HCT116 (cell line): ENCODE measurements at regions not wholly inside any gene's neighbourhood (a gene's known extent, or its start where the extent isn't known, plus 50 kb on each side); places are given as distances from the start of the nearest gene placed in this dataset.
"Not testable (repeated sequence)": the region's sequence is repeated elsewhere in the genome, so short reads cannot be mapped to it uniquely, and the experiment has no call there.

ENCODE experiments used
- ATAC-seq: fragments of 200-7000 bp; cut with Tn5 transposase; 2 replicates; pipeline ENCODE4 v1.9.1; 2020; ENCODE audit warnings: mild to moderate bottlenecking, moderate library complexity
- BruUV-seq: library from RNA; stranded (reverse); fragments of 400-500 nt; replicated peaks from 2 replicates; lab custom pipeline; 2021; lab: Mats Ljungman, UMichigan
- CTCF ChIA-PET: fragments of 300-600 bp; sonication (Branson Sonifier 250); formaldehyde crosslinking; loops from one replicate; lab custom pipeline; 2021; ENCODE audit warnings: antibody characterized with exemption; lab: Charles Lee
- POLR2A ChIA-PET: fragments of 300-600, 350-600 bp; sonication (Branson Sonifier 250); formaldehyde crosslinking; loops from one replicate; lab custom pipeline; 2021; ENCODE audit warnings: antibody characterized with exemption; lab: Charles Lee
- RAD21 ChIA-PET, 2 experiments: fragments of 300-600 bp; sonication (Branson Sonifier 250); formaldehyde crosslinking; loops; one replicate each; lab custom pipeline; 2023; ENCODE audit warnings: low total read pairs in 2 of 2; ENCODE audit not compliant: uncharacterized antibody in 2 of 2, unreplicated experiment in 2 of 2, low non-redundant PET in 1 of 2; lab: Charles Lee
- DNase-seq: peaks from one replicate; pipeline ENCODE4 v3.0.0-alpha.2; 2010; ENCODE audit warnings: low read depth, low spot score
- H2AFZ ChIP-seq: fragments of 200-600 bp; shearing (Covaris generic), sonication (generic); 2 replicates; pipeline ENCODE4 v1.6.1; 2017; ENCODE audit warnings: low read depth, mixed run types, mixed read lengths, antibody characterized with exemption, low read length; ENCODE audit not compliant: poor library complexity, severe bottlenecking
- H3K27ac ChIP-seq: 2 replicates; pipeline ENCODE4 v1.5.1; 2012; ENCODE audit warnings: low read depth, low read length
- H3K27me3 ChIP-seq: fragments of 200-600 bp; sonication (generic); 2 replicates; pipeline ENCODE4 v1.6.1; 2016; ENCODE audit warnings: mixed run types, low read length, mixed read lengths; ENCODE audit not compliant: insufficient read depth
- H3K36me3 ChIP-seq, 2 experiments: fragments of 200-500 bp in 1 of 2; fragments of 200-600 bp in 1 of 2; sonication (Bioruptor generic) in 1 of 2; sonication (generic) in 1 of 2; 2 replicates each; pipeline versions ENCODE4 v1.5.1 to v1.6.1; 2014 to 2016; ENCODE audit warnings: low read length in 2 of 2, inconsistent platforms in 1 of 2, mixed read lengths in 1 of 2, mixed run types in 1 of 2; ENCODE audit not compliant: insufficient read depth in 2 of 2, control insufficient read depth in 1 of 2
- H3K4me1 ChIP-seq, 2 experiments: fragments of 200-600 bp in 1 of 2; sonication (generic) in 1 of 2; 2 replicates each; pipeline versions ENCODE4 v1.5.1 to v1.6.1; 2012 to 2017; ENCODE audit warnings: low read length in 2 of 2, inconsistent platforms in 1 of 2, mild to moderate bottlenecking in 1 of 2, mixed read lengths in 1 of 2, mixed run types in 1 of 2, moderate library complexity in 1 of 2; ENCODE audit not compliant: insufficient read depth in 2 of 2, control insufficient read depth in 1 of 2
- H3K4me2 ChIP-seq: fragments of 200-600 bp; sonication (generic); 2 replicates; pipeline ENCODE4 v1.6.1; 2017; ENCODE audit warnings: mixed run types, low read length, mixed read lengths
- H3K4me3 ChIP-seq, 2 experiments: fragments of 200-600 bp in 1 of 2; sonication (generic) in 1 of 2; replicated peaks in 1 of 2; 2 replicates each; pipeline ENCODE4 v1.5.1; 2011 to 2016; ENCODE audit warnings: low read length in 2 of 2, control low read depth in 1 of 2, low read depth in 1 of 2, mild to moderate bottlenecking in 1 of 2, mixed read lengths in 1 of 2, mixed run types in 1 of 2
- H3K79me2 ChIP-seq: fragments of 200-600 bp; sonication (generic); 2 replicates; pipeline ENCODE4 v1.6.1; 2017; ENCODE audit warnings: mild to moderate bottlenecking, mixed run types, low read length, moderate library complexity, mixed read lengths; ENCODE audit not compliant: insufficient read depth
- H3K9ac ChIP-seq: fragments of 200-600 bp; sonication (generic); 2 replicates; pipeline ENCODE4 v1.6.1; 2016; ENCODE audit warnings: low read length, mixed read lengths
- H3K9me2 ChIP-seq: fragments of 200-600 bp; sonication (generic), shearing (Covaris generic); 2 replicates; pipeline ENCODE4 v1.6.1; 2017; ENCODE audit warnings: mixed run types, mild to moderate bottlenecking, moderate library complexity; ENCODE audit not compliant: insufficient read depth
- H3K9me3 ChIP-seq, 2 experiments: fragments of 200-500 bp in 1 of 2; fragments of 200-600 bp in 1 of 2; sonication (Bioruptor generic) in 1 of 2; sonication (generic) in 1 of 2; 2 replicates each; pipeline ENCODE4 v1.6.1; 2014 to 2017; ENCODE audit warnings: low read length in 2 of 2, mixed read lengths in 2 of 2, inconsistent platforms in 1 of 2, low read depth in 1 of 2, mild to moderate bottlenecking in 1 of 2, mixed run types in 1 of 2, moderate library complexity in 1 of 2; ENCODE audit not compliant: control insufficient read depth in 1 of 2, insufficient read depth in 1 of 2
- H4K20me1 ChIP-seq: fragments of 200-600 bp; sonication (generic), shearing (Covaris generic); 2 replicates; pipeline ENCODE4 v1.6.1; 2017; ENCODE audit warnings: mixed run types, mild to moderate bottlenecking, moderate library complexity; ENCODE audit not compliant: insufficient read depth
- ZNF274 ChIP-seq: fragments of 200-500 bp; sonication (Bioruptor generic); IDR thresholded peaks from 2 replicates; pipeline ENCODE4 v1.6.1; 2014; ENCODE audit warnings: mild to moderate bottlenecking, low read depth, low read length, inconsistent platforms
- intact Hi-C: fragments of 100-400 bp; cut with micrococcal nuclease; formaldehyde crosslinking; loops from 2 replicates; pipeline ENCODE4 v1.10.0; 2022

- Histone ChIP-seq H2AFZ (no peak overlapping the region), H3K9me2 (no peaks in the 10 kb centered on the region), H3K27ac (no peak overlapping the region), H3K4me1 (no peaks in the 10 kb centered on the region), H3K36me3 (no peaks in the 10 kb centered on the region), H3K79me2 (no peaks in the 10 kb centered on the region), H3K4me2 (no peak overlapping the region), H3K9me3 (no peaks in the 10 kb centered on the region), H4K20me1 (no peaks in the 10 kb centered on the region), H3K27me3 (no peaks in the 10 kb centered on the region), H3K4me3 (no peak overlapping the region), H3K9ac (no peak overlapping the region)
- no peak for ATAC-seq
- ChIA-PET RAD21 (no interaction called here), CTCF (no interaction called here), POLR2A (no interaction called here)
- TF ChIP-seq ZNF274 = no peak
- intact Hi-C loops = no loop called here
- DNase-seq = no peak
- BruUV-seq = no TSS peak
Observed at GRCh38 chr6:170221052-170221752, 69.7 kb downstream of the DLL1 start.

GRCh38 chr6:170213637-170214018 is 77.2 kb downstream of the DLL1 start:
- H3K4me3 ChIP-seq, POLR2A ChIA-PET, CTCF ChIA-PET, H3K4me2 ChIP-seq, H3K27me3 ChIP-seq, H3K4me1 ChIP-seq, H3K36me3 ChIP-seq, RAD21 ChIA-PET, BruUV-seq, H3K9me2 ChIP-seq, H3K9ac ChIP-seq, H3K9me3 ChIP-seq, H3K27ac ChIP-seq, DNase-seq, intact Hi-C loops, H4K20me1 ChIP-seq, ATAC-seq, H3K79me2 ChIP-seq, H2AFZ ChIP-seq: not testable (repeated sequence)
